Neural cell (in vitro differentiated cells): ENCODE measurements at regions not wholly inside any gene's neighbourhood (a gene's known extent, or its start where the extent isn't known, plus 50 kb on each side); places are given as distances from the start of the nearest gene placed in this dataset.

Experiments used
- CTCF ChIP-seq: fragments of 450-650 bp; IDR thresholded peaks from 2 replicates; pipeline ENCODE4 v1.5.1; 2014; ENCODE audit warnings: antibody characterized with exemption, mild to moderate bottlenecking, moderate library complexity; ENCODE audit not compliant: poor library complexity, severe bottlenecking
- EP300 ChIP-seq: fragments of 450-650 bp; conservative IDR thresholded peaks from 2 replicates; pipeline ENCODE4 v1.6.1; 2014; ENCODE audit warnings: antibody characterized with exemption, mild to moderate bottlenecking, moderate library complexity; ENCODE audit not compliant: poor library complexity, severe bottlenecking
- EZH2 ChIP-seq: fragments of 200-600, 300-800 bp; shearing (Covaris generic), sonication (generic); IDR thresholded peaks from 2 replicates; pipeline ENCODE4 v1.6.1; 2014; ENCODE audit warnings: antibody characterized with exemption, low read length, borderline replicate concordance, mild to moderate bottlenecking; ENCODE audit not compliant: insufficient read depth, poor library complexity, severe bottlenecking
- MXI1 ChIP-seq: fragments of 450-650 bp; conservative IDR thresholded peaks from 2 replicates; pipeline ENCODE4 v1.6.1; 2014; ENCODE audit warnings: antibody characterized with exemption, mild to moderate bottlenecking; ENCODE audit not compliant: poor library complexity, severe bottlenecking
- POLR2AphosphoS5 ChIP-seq: IDR thresholded peaks from 2 replicates; pipeline ENCODE4 v1.6.1; 2012
- RAD21 ChIP-seq: fragments of 450-650 bp; conservative IDR thresholded peaks from 2 replicates; pipeline ENCODE4 v1.6.1; 2014; ENCODE audit warnings: antibody characterized with exemption, mild to moderate bottlenecking, moderate library complexity
- REST ChIP-seq: IDR thresholded peaks from 2 replicates; pipeline ENCODE4 v1.6.1; 2012; ENCODE audit warnings: borderline replicate concordance
- SMC3 ChIP-seq: fragments of 450-650 bp; conservative IDR thresholded peaks from 2 replicates; pipeline ENCODE4 v1.6.1; 2014; ENCODE audit warnings: antibody characterized with exemption, mild to moderate bottlenecking, moderate library complexity; ENCODE audit not compliant: poor library complexity
- TAF1 ChIP-seq: IDR thresholded peaks from 2 replicates; pipeline ENCODE4 v1.6.1; 2012; ENCODE audit warnings: low read depth

GRCh38 chr3:174482541-174482940 lies 376.6 kb upstream of the NAALADL2 start:
- TF ChIP-seq CTCF, result no peak
- TF ChIP-seq REST, result no peak
- TF ChIP-seq EZH2, result no peak
- TF ChIP-seq TAF1, result no peak
- TF ChIP-seq RAD21, result no peak
- no peak for TF ChIP-seq EP300
- TF ChIP-seq POLR2AphosphoS5, result no peak
- TF ChIP-seq SMC3, result no peak
- no peak for TF ChIP-seq MXI1
